ENCODE measurements at regions not wholly inside any gene's neighbourhood (a gene's known extent, or its start where the extent isn't known, plus 50 kb on each side); places are given as distances from the start of the nearest gene placed in this dataset.
"Not testable (repeated sequence)": the region's sequence is repeated elsewhere in the genome, so short reads cannot be mapped to it uniquely, and the experiment has no call there.

GRCh38 chr1:228611707-228612106 is 123.6 kb upstream of the RHOU start:
- DNase-seq (ENCODE audit: low read depth): not testable (repeated sequence)

DNA sequence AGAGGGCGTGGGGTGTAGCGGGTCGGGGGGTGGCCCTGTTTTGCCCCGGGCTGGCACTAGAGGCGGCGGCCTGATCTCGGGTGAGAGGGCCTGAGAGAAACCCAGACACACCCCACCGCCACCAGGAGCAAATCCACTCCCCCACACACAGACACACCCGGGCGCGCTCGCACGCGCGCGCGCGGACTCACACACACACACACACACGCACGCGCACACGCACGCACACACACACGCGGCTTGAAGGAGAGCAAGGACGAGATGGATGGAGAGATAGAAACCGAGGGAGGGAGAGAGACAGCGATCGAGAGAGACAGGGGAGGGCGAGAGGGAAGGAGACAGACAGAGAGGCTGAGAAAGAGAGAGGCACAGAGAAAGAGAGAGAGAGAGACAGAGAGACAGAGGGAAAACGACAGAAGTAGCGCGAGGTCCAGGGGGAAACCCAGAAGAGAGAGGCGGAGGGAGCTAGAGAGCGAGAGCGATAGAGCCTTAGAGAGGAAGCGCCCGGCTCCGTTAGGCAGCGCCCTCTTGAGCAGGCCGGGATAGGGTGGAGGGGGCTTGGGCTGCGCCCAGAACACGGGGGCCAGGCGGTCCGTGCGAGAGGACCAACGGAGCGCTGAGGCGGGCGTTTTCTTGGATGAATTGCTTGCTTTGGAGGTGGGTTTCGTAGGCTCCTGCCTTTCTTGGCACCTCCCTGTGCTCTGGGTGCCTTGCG is 113.1 kb upstream of the RHOU start:
- not testable (repeated sequence) for DNase-seq (ENCODE audit: low read depth)

DNA sequence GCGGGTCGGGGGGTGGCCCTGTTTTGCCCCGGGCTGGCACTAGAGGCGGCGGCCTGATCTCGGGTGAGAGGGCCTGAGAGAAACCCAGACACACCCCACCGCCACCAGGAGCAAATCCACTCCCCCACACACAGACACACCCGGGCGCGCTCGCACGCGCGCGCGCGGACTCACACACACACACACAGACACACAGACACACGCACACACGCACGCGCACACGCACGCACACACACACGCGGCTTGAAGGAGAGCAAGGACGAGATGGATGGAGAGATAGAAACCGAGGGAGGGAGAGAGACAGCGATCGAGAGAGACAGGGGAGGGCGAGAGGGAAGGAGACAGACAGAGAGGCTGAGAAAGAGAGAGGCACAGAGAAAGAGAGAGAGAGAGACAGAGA is 108.8 kb upstream of the RHOU start:
- DNase-seq (ENCODE audit: low read depth): not testable (repeated sequence)

DNA sequence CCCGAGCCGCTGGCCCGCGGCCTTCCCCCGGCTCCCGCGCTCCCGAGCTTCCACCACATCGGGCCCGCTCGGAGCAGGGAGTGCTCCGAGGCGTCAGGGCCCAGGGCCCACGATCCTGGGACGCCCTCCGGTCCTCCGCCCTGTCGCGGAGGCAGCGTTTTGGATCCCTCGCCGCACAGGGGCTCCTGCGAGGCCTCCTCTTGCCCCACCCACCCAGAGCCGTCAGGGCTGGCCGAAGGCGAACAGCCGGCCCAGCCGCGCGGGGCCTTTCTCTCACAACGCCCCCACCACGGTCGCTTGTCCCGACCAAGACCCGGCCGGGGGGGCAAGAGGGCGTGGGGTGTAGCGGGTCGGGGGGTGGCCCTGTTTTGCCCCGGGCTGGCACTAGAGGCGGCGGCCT is 102.4 kb upstream of the RHOU start:
- not testable (repeated sequence) for DNase-seq (ENCODE audit: low read depth)

DNA sequence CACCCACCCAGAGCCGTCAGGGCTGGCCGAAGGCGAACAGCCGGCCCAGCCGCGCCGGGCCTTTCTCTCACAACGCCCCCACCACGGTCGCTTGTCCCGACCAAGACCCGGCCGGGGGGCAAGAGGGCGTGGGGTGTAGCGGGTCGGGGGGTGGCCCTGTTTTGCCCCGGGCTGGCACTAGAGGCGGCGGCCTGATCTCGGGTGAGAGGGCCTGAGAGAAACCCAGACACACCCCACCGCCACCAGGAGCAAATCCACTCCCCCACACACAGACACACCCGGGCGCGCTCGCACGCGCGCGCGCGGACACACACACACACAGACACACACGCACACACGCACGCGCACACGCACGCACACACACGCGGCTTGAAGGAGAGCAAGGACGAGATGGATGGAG is 100.0 kb upstream of the RHOU start:
- DNase-seq (ENCODE audit: low read depth): not testable (repeated sequence)

GRCh38 chr1:228637529-228637928 is 97.8 kb upstream of the RHOU start:
- not testable (repeated sequence) for DNase-seq (ENCODE audit: low read depth)

- peak; percentile 44 for DNase-seq (ENCODE audit: low read depth)
Observed at GRCh38 chr1:228646717-228647522, 88.4 kb upstream of the RHOU start.

- DNase-seq (ENCODE audit: low read depth): peak; percentile 30
Observed at GRCh38 chr1:228647523-228648444, 87.5 kb upstream of the RHOU start.

- DNase-seq (ENCODE audit: low read depth): no peak
Observed at GRCh38 chr1:228648647-228649383, 86.5 kb upstream of the RHOU start.

- DNase-seq (ENCODE audit: low read depth): no peak
Observed at GRCh38 chr1:228650141-228650540, 85.1 kb upstream of the RHOU start.

- DNase-seq (ENCODE audit: low read depth): no peak
Observed at GRCh38 chr1:228650946-228651345, 84.3 kb upstream of the RHOU start.

DNA sequence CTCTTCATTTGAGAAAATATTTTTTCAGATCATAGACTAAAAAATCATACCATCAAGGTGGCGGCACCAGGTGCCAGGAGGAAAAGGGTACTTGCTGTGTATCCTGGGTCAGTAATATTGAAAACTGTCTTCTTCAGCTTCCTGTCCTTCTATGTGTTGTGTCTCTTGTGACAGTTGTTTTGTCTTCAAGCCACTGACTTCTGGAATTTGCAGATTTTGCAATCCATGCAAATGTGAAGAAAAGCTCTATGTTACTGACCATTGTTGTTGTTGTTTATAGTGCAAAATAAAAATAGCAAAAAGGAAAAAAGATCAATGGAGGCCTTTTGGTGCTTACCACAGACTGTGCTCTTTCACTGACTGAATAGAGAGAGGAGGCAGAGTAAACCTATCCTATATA is 83.2 kb upstream of the RHOU start:
- DNase-seq (ENCODE audit: low read depth): peak; percentile 12

GRCh38 chr1:228653057-228653456 is 82.2 kb upstream of the RHOU start:
- DNase-seq (ENCODE audit: low read depth): not testable (repeated sequence)

GRCh38 chr1:228653748-228654147 is 81.5 kb upstream of the RHOU start:
- no peak for DNase-seq (ENCODE audit: low read depth)

- DNase-seq (ENCODE audit: low read depth): no peak
Observed at GRCh38 chr1:228655796-228656394, 79.4 kb upstream of the RHOU start.

GRCh38 chr1:228662007-228662689 is 73.1 kb upstream of the RHOU start:
- not testable (repeated sequence) for DNase-seq (ENCODE audit: low read depth)

DNA sequence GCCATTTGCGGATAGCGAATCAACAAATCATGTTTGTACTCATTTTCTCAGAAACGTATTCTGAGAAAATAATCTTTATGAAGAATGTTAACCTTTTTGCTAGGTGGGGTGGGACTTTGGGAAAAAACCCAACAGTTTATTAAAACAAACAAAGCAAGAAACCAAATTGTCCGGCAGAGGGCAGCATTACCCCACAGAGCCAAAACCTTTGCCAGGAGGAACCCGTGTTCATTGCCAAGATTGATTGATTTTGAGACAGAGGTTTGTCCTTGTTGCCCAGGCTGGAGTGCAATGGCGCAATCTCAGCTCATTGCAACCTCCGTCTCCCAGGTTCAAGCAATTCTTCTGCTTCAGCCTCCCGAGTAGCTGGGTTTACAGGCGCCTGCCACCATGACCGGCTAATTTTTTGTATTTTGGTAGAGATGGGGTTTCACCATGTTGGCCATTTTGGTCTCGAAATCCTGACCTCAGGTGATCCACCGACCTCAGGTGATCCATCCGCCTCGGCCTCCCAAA is 70.8 kb upstream of the RHOU start:
- DNase-seq (ENCODE audit: low read depth): no peak

GRCh38 chr1:228666686-228667623 is 68.3 kb upstream of the RHOU start:
- no peak for DNase-seq (ENCODE audit: low read depth)

- DNase-seq (ENCODE audit: low read depth): no peak
Observed at GRCh38 chr1:228668553-228669241, 66.6 kb upstream of the RHOU start.

Measured in GM04503 (cell line).